Ectodermal cell (in vitro differentiated cells): ENCODE measurements at regions not wholly inside any gene's neighbourhood (a gene's known extent, or its start where the extent isn't known, plus 50 kb on each side); places are given as distances from the start of the nearest gene placed in this dataset.

Experiments used
- H3K27ac ChIP-seq: 2 replicates; pipeline ENCODE4 v1.7.0; 2013; ENCODE audit warnings: mild to moderate bottlenecking, low read depth, low read length; ENCODE audit not compliant: insufficient read depth, poor library complexity, severe bottlenecking
- H3K27me3 ChIP-seq: 2 replicates; pipeline ENCODE4 v1.7.0; 2013; ENCODE audit warnings: mild to moderate bottlenecking, low read length; ENCODE audit not compliant: insufficient read depth, control insufficient read depth, poor library complexity, severe bottlenecking
- H3K36me3 ChIP-seq: one replicate; pipeline ENCODE4 v1.7.0; 2013; ENCODE audit warnings: low read length; ENCODE audit not compliant: control insufficient read depth, insufficient read depth
- H3K4me1 ChIP-seq: one replicate; pipeline ENCODE4 v1.7.0; 2013; ENCODE audit warnings: low read length; ENCODE audit not compliant: control insufficient read depth, insufficient read depth
- H3K4me3 ChIP-seq: 2 replicates; pipeline ENCODE4 v1.7.0; 2013; ENCODE audit warnings: low read depth, low read length, control low read depth; ENCODE audit not compliant: insufficient read depth
- H3K9me3 ChIP-seq: 2 replicates; pipeline ENCODE4 v1.7.0; 2013; ENCODE audit warnings: mild to moderate bottlenecking, low read length, moderate library complexity; ENCODE audit not compliant: control insufficient read depth
- WGBS, 2 experiments: methylation state at CpG; one replicate each; pipeline ENCODE4 v1.1.7; 2013; ENCODE audit warnings: missing lambda C conversion rate in 2 of 2; 5-methylcytosine and 5-hydroxymethylcytosine counted together

DNA sequence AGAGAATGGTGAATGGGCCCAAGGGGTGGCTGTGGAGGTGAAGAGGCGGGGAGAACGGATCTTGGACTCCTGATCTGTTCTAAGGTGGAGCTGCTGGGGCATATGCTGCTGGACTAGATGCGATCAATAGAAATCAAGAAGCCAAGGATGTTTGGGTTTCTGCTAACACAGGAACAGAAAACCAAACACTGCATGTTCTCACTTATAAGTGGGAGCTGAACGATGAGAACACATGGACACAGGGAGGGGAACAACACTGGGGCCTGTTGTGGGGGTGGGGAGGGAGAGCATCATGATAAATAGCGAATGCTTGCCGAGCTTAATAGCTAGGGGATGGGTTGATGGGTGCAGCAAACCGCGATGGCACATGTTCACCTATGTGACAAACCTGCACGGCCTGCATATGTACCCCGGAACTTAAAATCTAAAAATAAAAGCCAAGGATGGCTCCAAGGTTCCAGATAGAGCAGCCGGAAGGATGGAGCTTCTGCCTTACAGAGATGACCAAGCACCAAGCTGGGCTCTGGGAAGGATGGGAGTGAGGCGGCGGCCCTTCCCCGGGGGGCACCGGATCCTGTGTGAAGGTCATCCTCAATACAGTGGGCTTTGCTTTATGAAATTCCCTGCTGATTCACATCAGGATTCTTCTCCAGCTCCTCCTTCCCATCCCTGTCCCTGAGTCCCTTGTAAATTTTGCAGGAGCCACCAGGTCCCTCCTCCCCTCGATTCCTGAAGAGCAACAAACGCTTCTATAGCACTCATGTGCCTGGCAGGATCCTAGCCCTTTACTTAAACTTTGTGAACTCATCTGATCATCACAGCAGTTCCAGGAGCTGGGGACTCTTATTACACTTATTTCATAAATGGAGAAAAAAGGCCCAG lies 109.2 kb upstream of the PTPN1 start:
- Histone ChIP-seq H3K27me3 (no peaks in the 10 kb centered on the region), H3K27ac (no peak overlapping the region), H3K36me3 (no peaks in the 10 kb centered on the region), H3K4me3 (no peak overlapping the region), H3K4me1 (peaks cover 11% of the 10 kb centered on the region), H3K9me3 (no peaks in the 10 kb centered on the region)
- WGBS, 2 experiments = 90 to 93% methylated on average over 17 of the region's 17 CpGs

GRCh38 chr20:50401587-50402418 lies 108.4 kb upstream of the PTPN1 start:
- H3K9me3 ChIP-seq = no peaks in the 10 kb centered on the region
- no peak overlapping the region for H3K4me3 ChIP-seq
- WGBS, 2 experiments = 92 to 93% methylated on average over 9 of the region's 9 CpGs
- H3K4me1 ChIP-seq = peaks cover 11% of the 10 kb centered on the region
- H3K27me3 ChIP-seq = no peaks in the 10 kb centered on the region
- no peak overlapping the region for H3K27ac ChIP-seq
- no peaks in the 10 kb centered on the region for H3K36me3 ChIP-seq

GRCh38 chr20:50403565-50404418 lies 106.4 kb upstream of the PTPN1 start:
- Histone ChIP-seq H3K27me3 (no peaks in the 10 kb centered on the region), H3K36me3 (no peaks in the 10 kb centered on the region)

DNA sequence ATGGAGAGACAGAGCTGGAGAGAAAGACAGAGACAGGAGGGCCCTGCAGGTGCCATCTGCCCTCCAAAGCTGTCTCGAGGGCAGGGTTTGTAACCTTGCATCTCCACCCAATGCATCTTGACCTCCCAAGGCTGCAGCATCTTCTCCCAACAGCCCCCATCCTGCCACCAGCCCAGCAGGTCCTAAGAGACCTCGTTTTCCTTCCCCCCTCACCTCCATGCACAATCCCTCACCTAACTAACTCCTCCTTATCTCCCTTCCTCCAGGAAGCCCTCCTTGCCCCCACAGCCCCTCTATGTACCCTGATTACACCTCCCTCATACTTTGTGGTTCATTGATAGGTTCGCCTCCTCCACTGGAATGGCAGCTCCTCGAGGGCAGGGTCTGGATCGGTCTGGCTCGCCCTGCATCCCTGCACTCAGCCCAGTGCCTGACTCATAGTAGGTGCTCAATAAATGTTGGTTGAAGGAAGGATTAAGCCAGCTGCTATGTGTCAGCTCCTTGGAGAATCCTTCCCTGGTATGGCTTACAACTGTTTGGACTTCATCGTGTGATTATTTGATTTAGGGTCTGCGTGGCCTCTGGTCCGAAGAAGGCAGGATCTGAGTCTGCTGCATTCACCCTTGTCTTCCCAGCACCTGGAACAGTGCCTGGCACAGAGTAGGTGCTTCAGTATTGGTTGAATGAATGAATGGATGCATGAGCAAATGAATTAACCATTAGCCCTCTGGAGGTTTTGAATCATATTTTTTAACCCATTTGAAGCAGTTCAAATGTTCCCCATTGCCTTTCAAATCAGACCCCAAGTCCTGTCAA lies 105.6 kb upstream of the PTPN1 start:
- Histone ChIP-seq H3K36me3 (no peaks in the 10 kb centered on the region), H3K27ac (no peak overlapping the region), H3K27me3 (no peaks in the 10 kb centered on the region), H3K4me3 (no peak overlapping the region), H3K4me1 (no peaks in the 10 kb centered on the region), H3K9me3 (no peaks in the 10 kb centered on the region)
- WGBS, 2 experiments = 90 to 94% methylated on average over 9 of the region's 9 CpGs

More at GRCh38 chr20:50403565-50404418, 106.4 kb upstream of the PTPN1 start:
- peaks cover 6% of the 10 kb centered on the region for H3K4me1 ChIP-seq
- 87 to 89% methylated on average over 13 of the region's 13 CpGs for WGBS, 2 experiments
- H3K27ac ChIP-seq = no peak overlapping the region
- no peak overlapping the region for H3K4me3 ChIP-seq
- no peaks in the 10 kb centered on the region for H3K9me3 ChIP-seq

DNA sequence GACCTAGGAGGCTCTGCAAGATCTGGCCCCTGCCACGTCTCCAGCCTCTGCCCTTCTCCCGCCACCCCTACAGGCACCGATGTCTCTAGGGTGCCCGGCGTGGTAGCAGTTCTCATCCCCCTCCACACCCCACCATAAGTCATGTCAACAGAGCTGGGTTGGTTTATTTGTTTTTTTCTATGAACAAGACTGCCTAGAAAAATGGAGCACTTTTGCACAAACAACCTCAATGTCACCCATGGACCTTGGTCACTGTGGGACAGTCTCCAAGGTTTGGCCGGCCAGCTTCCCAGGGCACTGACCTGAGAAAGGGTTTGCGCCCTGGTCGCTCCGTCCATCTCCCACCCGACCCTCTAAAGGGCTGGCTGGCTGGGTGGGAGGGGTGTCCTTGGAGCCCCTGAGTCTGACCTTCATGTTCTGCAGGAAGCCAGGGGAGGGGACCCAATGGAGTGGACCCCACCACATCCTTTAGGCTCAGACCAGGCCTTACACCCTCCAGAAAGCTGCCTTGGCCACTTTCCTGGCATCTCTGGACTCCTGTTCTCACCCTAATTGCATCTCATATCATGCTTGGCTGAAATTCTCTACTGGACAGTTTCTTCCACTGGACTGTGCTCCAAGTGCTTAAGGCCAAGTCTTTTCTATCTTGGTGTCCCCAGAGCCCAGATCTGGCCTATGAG lies 104.8 kb upstream of the PTPN1 start:
- Histone ChIP-seq H3K4me1 (no peaks in the 10 kb centered on the region), H3K4me3 (no peak overlapping the region), H3K36me3 (no peaks in the 10 kb centered on the region), H3K9me3 (no peaks in the 10 kb centered on the region), H3K27me3 (no peaks in the 10 kb centered on the region), H3K27ac (no peak overlapping the region)
- WGBS, 2 experiments = 81 to 82% methylated on average over 8 to 10 of the region's 10 CpGs

DNA sequence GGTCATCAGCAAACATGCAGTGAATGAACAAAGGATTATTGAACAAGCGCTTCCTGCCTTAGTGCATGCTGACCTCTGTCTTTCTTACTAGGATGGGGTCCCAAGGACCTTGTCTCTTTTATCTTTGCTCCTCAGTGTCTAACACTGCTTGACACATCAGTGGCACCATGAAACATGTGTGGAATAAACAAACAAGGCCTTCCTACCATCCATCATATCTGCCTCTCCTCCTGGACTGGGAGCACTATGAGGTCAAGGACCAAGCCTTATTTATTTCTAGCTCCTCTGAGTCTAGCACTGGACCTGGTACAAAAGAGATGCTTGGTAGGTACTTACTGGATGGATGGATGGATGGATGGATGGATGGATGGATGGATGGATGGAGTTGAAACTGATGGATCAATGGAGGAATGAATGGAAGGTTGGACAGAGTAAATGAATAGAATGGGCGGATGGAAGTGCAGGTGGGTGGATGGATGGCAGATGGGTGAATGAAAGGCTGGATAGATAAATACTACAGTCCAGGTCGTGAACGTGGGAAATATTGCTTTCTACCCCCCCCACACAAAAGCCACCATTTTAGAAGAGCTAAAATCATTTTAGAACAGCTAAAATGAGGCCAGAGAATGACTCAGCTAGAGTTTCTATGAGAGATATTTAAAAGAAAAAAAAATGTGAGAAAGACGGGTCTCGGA lies 104.1 kb upstream of the PTPN1 start:
- Histone ChIP-seq H3K9me3 (no peaks in the 10 kb centered on the region), H3K27me3 (no peaks in the 10 kb centered on the region), H3K36me3 (no peaks in the 10 kb centered on the region), H3K4me3 (no peak overlapping the region), H3K27ac (no peak overlapping the region), H3K4me1 (no peaks in the 10 kb centered on the region)
- 93 to 97% methylated on average over 4 of the region's 6 CpGs for WGBS, 2 experiments

GRCh38 chr20:50406610-50407136 lies 103.5 kb upstream of the PTPN1 start:
- H3K9me3 ChIP-seq = no peaks in the 10 kb centered on the region
- H3K27ac ChIP-seq = no peak overlapping the region
- 93% methylated on average over 9 of the region's 9 CpGs for WGBS, 2 experiments
- H3K36me3 ChIP-seq = no peaks in the 10 kb centered on the region
- H3K4me3 ChIP-seq = no peak overlapping the region
- H3K27me3 ChIP-seq = no peaks in the 10 kb centered on the region
- H3K4me1 ChIP-seq = no peaks in the 10 kb centered on the region

GRCh38 chr20:50408526-50409364 lies 101.4 kb upstream of the PTPN1 start:
- WGBS, 2 experiments = 88 to 89% methylated on average over 15 of the region's 15 CpGs
- Histone ChIP-seq H3K27me3 (no peaks in the 10 kb centered on the region), H3K9me3 (no peaks in the 10 kb centered on the region), H3K27ac (no peak overlapping the region), H3K4me3 (no peak overlapping the region), H3K4me1 (peaks cover 6% of the 10 kb centered on the region), H3K36me3 (no peaks in the 10 kb centered on the region)
